ENCODE measurements at regions not wholly inside any gene's neighbourhood (a gene's known extent, or its start where the extent isn't known, plus 50 kb on each side); places are given as distances from the start of the nearest gene placed in this dataset.

DNA sequence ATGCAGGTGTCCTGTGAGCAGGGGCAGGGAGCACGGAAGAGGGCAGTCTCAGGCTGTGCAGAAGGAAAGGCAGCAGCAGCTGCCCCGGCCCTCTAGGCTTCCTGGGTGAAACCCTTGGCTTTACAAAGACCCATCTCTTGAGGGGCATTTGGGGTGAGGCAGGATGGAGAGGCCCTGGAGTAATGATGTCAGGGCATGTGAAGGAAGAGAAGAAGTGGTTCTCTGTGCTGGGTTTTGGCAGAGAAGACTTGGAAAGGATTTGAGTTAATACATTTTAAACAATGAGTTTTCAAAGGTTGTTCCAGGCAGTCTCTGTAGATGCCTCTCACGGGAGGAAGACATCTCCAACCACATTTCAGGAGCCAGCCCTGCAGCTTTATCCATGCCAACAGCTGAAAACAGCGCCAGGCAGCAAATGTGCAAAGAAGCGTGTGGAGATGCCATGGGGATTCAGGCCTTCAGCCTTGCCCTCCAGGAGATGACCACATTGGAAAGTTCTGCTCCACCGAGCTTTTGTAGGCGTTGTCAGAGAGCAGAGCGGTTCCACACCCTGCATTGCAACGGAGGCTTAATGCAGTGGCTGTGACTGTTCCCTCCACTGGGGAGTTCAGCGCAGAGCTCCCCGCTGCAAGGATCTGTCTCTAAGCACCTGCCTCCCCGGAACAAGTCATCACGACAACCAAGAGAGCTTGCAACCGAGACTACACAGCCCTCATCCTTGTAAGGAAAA lies 322.8 kb downstream of the UQCRFS1 start:
- no peak for DNase-seq (ENCODE audit: low read depth, low spot score)
- in situ Hi-C loops (cut with HindIII; ENCODE audit: low sequenced_read_pairs), result no loop called here
- H3K4me3 ChIP-seq (ENCODE audit: low read depth, low read length), result no peak overlapping the region
- TF ChIP-seq CTCF (IDR thresholded peaks at IDR 0.05; ENCODE audit: low read depth, low read length), result no peak

GRCh38 chr19:28887920-28888618 lies 324.9 kb downstream of the UQCRFS1 start:
- H3K4me3 ChIP-seq (ENCODE audit: low read depth, low read length), result no peak overlapping the region
- DNase-seq (ENCODE audit: low read depth, low spot score), result no peak
- in situ Hi-C loops (cut with HindIII; ENCODE audit: low sequenced_read_pairs), result no loop called here
- TF ChIP-seq CTCF (IDR thresholded peaks at IDR 0.05; ENCODE audit: low read depth, low read length), result no peak

GRCh38 chr19:28886708-28887107 lies 326.2 kb downstream of the UQCRFS1 start:
- in situ Hi-C loops (cut with HindIII; ENCODE audit: low sequenced_read_pairs), result no loop called here
- DNase-seq (ENCODE audit: low read depth, low spot score), result no peak
- no peak overlapping the region for H3K4me3 ChIP-seq (ENCODE audit: low read depth, low read length)
- no peak for TF ChIP-seq CTCF (IDR thresholded peaks at IDR 0.05; ENCODE audit: low read depth, low read length)

- no peak for TF ChIP-seq CTCF (IDR thresholded peaks at IDR 0.05; ENCODE audit: low read depth, low read length)
- no peak for DNase-seq (ENCODE audit: low read depth, low spot score)
- in situ Hi-C loops (cut with HindIII; ENCODE audit: low sequenced_read_pairs), result no loop called here
- no peak overlapping the region for H3K4me3 ChIP-seq (ENCODE audit: low read depth, low read length)
Observed at GRCh38 chr19:28885965-28886364, 327.0 kb downstream of the UQCRFS1 start.

GRCh38 chr19:28884786-28885476 lies 328.0 kb downstream of the UQCRFS1 start:
- in situ Hi-C loops (cut with HindIII; ENCODE audit: low sequenced_read_pairs), result no loop called here
- no peak for DNase-seq (ENCODE audit: low read depth, low spot score)
- no peak for TF ChIP-seq CTCF (IDR thresholded peaks at IDR 0.05; ENCODE audit: low read depth, low read length)
- H3K4me3 ChIP-seq (ENCODE audit: low read depth, low read length), result no peak overlapping the region

DNA sequence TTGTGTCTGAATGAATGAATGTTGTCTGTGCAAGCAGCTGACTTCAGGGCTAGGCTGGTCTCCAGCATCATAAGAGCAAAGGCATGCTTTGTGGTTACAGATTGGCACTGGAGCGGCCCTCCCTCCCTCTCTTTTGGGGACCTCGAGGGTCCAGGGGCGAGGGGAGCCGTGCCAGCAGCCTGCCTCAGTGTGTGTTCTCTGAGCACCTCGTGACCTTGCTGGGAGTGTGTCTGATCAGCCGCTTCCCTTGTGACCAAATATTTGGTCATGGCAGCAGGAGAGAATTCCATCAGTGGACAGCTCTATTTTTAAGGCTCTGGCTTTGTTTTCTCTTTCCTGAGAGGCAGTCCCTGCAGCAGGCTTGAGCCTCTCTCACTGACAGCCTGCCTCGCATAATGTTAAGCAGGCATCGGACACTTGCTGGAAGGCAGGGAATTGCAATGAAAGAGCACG lies 329.7 kb downstream of the UQCRFS1 start:
- no peak for DNase-seq (ENCODE audit: low read depth, low spot score)
- no peak for TF ChIP-seq CTCF (IDR thresholded peaks at IDR 0.05; ENCODE audit: low read depth, low read length)
- H3K4me3 ChIP-seq (ENCODE audit: low read depth, low read length), result no peak overlapping the region
- in situ Hi-C loops (cut with HindIII; ENCODE audit: low sequenced_read_pairs), result no loop called here

Measured in astrocyte of the spinal cord (primary cell).